SK-N-DZ (cell line): ENCODE measurements at regions not wholly inside any gene's neighbourhood (a gene's known extent, or its start where the extent isn't known, plus 50 kb on each side); places are given as distances from the start of the nearest gene placed in this dataset.
"Not testable (repeated sequence)": the region's sequence is repeated elsewhere in the genome, so short reads cannot be mapped to it uniquely, and the experiment has no call there.

Experiments used
- DNase-seq: peaks from one replicate; pipeline ENCODE4 v3.0.0-alpha.2; 2015; ENCODE audit warnings: low spot score
- small RNA-seq, 2 experiments: library from RNA; depleted of rRNA; stranded (forward); fragments of <200 nt; gene quantifications; one replicate each; pipeline ENCODE3, GENCODE V24; 2014

DNA sequence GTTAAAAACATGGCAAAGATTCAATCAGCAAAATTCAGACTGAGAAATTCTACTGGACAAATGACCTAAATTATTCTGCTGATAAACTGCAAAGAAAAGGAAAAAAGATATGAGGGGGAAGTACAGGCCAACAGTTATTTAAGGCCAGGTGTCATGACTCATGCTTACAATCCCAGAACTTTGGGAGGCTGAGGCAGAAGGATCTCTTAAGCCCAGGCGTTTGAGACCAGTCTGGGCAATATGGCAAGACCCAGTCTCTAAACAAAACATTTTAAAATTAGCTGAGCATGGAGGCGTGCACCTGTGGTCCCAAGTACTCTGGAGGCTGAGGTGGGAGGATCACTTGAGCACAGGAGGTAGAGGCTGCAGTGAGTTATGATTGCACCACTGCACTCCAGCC lies 91.8 kb upstream of the USP15 start:
- DNase-seq, result no peak

GRCh38 chr12:62170241-62170640 lies 90.0 kb upstream of the USP15 start:
- no peak for DNase-seq

DNA sequence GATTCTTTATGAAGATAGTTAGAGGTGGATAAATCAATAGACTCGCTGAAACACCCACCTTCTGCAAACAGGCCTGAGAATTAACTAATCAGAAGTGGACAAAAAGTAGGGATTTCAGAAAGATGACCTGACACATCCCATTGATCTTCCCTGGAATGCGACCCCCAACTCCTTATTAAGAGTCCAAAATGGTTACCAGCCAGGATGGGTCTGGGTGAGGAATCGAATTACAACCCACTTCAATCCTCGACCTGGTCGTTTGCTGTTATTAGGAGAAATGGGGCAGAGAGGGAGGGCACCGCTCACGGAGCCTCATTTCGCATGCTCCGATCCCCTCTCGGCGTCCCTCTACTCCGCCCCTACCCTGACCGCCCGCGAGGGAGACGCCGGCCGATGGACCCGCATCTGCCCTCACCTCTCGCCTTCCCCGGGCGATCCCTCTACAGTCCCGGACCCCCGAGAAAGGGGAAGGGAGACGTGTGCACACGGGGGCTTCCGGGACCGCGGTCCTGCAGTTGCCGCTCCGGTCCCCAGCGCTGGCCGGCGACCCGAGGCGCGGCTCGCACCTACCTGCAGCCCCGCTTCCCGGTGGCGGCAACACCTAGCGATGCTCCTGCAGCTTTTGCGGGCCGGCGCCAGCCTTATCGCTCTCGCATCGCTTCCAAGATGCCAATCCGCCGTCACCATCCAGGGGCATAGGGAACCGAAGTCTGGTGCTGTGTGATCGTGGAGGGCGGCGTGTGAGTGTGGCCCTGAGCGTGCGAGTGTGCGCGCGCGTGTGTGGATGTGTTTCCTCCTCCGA lies 69.3 kb upstream of the USP15 start:
- peak; percentile 29 for DNase-seq

GRCh38 chr12:62191491-62192179 lies 68.6 kb upstream of the USP15 start:
- DNase-seq, result peak; percentile 45

- DNase-seq, result peak; percentile 90
Observed at GRCh38 chr12:62192180-62192902, 67.9 kb upstream of the USP15 start.

DNA sequence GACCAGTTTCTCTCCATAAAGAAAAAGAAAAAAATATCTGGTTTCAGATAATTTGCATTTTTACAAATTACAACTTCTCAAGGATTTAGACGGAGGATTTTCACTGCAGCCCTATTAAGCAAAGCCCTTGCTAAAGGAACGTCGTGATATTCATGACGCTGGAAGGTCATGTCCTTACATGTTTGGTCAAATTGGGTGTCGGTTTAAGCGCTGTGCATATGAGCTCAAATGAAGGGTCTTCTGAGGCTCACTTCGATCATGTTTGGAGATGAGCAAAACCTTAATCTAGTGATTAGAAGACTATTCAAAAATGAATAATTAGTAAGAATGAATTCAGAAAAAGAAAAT lies 67.3 kb upstream of the USP15 start:
- no peak for DNase-seq

DNA sequence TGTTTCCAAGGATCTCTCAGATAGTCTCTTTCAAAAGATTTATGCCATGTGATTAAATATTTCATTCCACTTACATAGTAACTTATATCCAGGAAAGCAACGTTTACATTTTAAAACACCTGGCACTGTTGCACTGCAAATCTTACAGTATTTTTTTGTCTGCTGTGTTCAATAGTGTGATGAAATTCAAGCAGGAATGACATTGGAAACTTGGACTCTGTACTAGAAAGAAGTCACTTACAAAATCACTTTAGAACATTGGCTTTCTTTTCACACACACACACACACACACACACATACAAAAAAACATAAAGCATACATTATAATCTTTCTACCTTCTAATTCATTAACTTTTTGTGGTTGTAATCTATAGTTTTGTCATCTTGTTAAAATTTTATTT lies 66.2 kb upstream of the USP15 start:
- DNase-seq, result no peak

DNA sequence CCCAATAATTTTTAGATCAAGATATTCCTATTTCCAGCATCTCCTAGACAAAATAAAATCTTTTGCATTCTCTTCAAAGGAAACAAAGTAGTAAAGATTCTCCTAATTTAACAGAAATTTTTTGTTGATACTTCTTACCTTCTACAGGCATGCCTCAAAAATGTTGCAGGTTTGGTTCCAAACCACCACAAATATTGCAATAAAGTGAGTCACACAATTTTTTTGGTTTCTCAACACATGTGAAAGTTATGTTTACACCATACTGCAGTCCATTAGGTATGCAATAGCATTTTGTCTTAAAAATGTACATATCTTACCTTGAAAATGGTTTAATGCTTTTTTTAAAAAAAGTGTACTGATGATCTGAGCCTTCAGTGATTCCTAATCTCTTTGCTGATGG lies 65.6 kb upstream of the USP15 start:
- no peak for DNase-seq

GRCh38 chr12:62196146-62196545 lies 64.1 kb upstream of the USP15 start:
- no peak for DNase-seq

DNA sequence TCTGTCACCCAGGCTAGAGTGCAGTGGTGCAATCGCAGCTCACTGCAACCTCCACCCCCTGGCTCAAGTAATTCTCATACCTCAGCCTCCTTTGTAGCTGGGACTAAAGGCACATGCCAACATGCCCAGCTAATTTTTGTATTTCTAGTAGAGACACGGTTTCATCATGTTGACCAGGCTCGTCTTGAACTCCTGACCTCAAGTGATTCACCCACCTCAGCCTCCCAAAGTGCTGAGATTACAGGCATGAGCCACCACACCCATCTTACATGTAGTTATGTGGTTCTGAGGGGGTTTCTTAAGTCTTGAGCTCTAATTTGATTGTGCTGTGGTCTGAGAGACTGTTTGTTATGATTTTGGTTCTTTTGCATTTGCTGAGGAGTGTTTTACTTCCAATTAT lies 57.3 kb upstream of the USP15 start:
- DNase-seq, result not testable (repeated sequence)

DNA sequence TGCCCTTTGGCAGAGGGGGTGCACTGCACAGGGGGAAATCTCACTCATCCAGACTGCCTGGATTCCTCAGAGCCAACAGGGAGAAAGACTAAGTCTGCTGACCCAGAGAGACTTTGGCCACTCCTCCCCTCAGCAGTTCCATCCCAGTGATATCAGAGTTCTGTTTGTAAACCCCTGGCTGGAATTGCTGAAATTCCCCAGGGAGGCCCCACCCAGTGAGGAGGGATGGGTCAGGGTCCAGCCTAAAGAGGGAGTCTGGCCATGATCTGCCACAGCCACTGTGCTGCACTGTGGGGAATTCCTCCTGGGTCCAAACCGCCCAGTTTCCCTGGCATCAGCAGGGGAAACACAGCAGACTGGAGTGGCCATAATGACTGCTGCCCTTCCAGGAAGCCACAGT lies 54.9 kb upstream of the USP15 start:
- no peak for DNase-seq

DNA sequence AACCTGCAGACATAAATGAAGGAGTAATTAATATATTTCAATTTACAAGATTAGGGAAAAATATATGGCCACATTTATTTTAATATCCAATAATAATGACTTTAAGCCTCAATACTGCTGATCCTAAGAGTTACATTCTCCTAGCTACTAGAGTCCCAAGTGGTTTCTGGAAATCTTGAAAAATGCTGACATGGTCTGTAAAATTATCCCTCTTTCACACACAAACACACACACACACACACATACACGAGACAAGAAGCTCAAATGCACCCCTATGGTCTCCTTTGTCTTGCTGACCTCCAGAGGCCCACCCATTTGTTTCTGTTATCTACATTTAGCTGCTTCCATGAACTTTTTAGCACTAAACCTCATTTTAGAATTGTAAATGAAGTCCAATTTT lies 53.0 kb upstream of the USP15 start:
- DNase-seq, result no peak

Small RNA genes in the stretch of these regions (small RNA-seq; reads per million reads assigned to genes)
- gene RF00019 (0 reads per million in 2 experiments), gene RF00413 (0 reads per million in 2 experiments)
